Psoas muscle (tissue), 7 donors: ENCODE measurements at regions not wholly inside any gene's neighbourhood (a gene's known extent, or its start where the extent isn't known, plus 50 kb on each side); places are given as distances from the start of the nearest gene placed in this dataset.

Source experiments
- ATAC-seq, 4 donors: fragments of 200-7000 bp; cut with Tn5 transposase; one replicate each; pipeline ENCODE4 v1.9.1; 2020; ENCODE audit warnings: moderate library complexity in 3 of 4, mild to moderate bottlenecking in 2 of 4
- DNase-seq, 2 donors: peaks; one replicate each; pipeline ENCODE4 v3.0.0-alpha.2; 2020
- H3K27ac ChIP-seq: fragments of 200-600 bp; one replicate; pipeline ENCODE4 v1.8.0; 2022
- H3K27me3 ChIP-seq, 3 donors: fragments of 200-600 bp in 1 of 3; one replicate each; pipeline versions ENCODE4 v1.6.1 to v1.8.0; 2013 to 2022; ENCODE audit warnings: low read length in 2 of 3, mild to moderate bottlenecking in 2 of 3, moderate library complexity in 1 of 3; ENCODE audit not compliant: insufficient read depth in 3 of 3
- H3K36me3 ChIP-seq, 2 donors: fragments of 200-600 bp in 1 of 2; one replicate each; pipeline versions ENCODE4 v1.6.1 to v1.8.0; 2013 to 2022; ENCODE audit warnings: low read depth in 1 of 2, mild to moderate bottlenecking in 1 of 2, moderate library complexity in 1 of 2; ENCODE audit not compliant: insufficient read depth in 1 of 2
- H3K4me1 ChIP-seq: fragments of 200-600 bp; one replicate; pipeline ENCODE4 v1.8.0; 2022
- H3K4me3 ChIP-seq: fragments of 200-600 bp; one replicate; pipeline ENCODE4 v1.8.0; 2022; ENCODE audit warnings: mild to moderate bottlenecking
- H3K9me3 ChIP-seq: fragments of 200-600 bp; one replicate; pipeline ENCODE4 v1.8.0; 2022
- WGBS, 3 donors: extraction: QIAGEN DNeasy Blood & Tissue Kit; methylation state at CpG; one replicate each; pipeline versions ENCODE4 v1.1.6 to v1.1.7; 2013; 5-methylcytosine and 5-hydroxymethylcytosine counted together
- intact Hi-C, 2 donors: fragments of 100-400 bp; cut with DNase I; formaldehyde crosslinking; loops; one replicate each; pipeline versions ENCODE4 v1.11.0 to v1.14.2; 2022
- TF ChIP-seq, protein P1 (sequence below): fragments of 200-600 bp; IDR thresholded peaks from one replicate; pipeline ENCODE4 v1.8.0; 2022; ENCODE audit warnings: antibody characterized with exemption
- donor health status: healthy with polysubstance abuse.
- donor health status: DM: no; HTN: no; CAD: no; lungs with moderate emphysema.
- donor health status: Bipolar disorder and iron deficiency.
- donor health status: healthy.
- donor health status: DM: yes; HTN: yes; CAD: no.
- donor health status: DM: no; HTN: no; CAD: no.
- donor health status: DM: yes; HTN: yes; CAD: no.

DNA sequence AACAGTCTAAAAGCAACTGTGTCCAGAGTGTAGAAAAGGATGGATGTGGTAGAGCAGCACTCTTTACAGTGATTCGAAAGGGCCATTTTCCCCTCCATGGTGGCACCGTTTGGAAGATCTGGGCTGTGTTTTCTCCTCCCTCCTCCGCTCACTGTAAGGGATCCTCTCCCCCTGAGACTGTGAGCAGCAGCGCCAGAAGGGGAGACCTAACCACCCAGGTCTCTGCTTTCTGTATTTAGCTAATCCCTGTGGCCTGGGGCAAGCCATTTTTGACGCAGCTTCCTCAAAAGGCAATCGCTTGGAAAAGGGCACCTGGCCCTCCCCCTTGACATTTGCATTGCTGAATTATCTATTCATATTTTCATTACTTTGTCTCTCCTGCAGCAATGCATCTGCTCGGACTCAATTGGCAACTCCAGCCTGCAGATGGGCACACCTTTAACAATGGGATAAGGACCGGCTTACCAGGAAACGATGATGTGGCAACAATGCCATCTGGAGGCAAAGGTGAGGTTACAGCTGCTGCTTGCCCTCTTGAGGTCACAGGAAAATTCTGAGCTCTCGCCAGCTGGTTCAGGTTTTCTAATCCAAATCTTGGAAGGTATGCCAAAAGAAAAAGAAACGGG is 244.3 kb upstream of the WWC1 start:
- Histone ChIP-seq H3K36me3 (no peaks in the 10 kb centered on the region), H3K27me3 (peaks cover 0 to 6% (median 0%) of the 10 kb centered on the region in 3 donors), H3K4me3 (no peak overlapping the region), H3K4me1 (no peaks in the 10 kb centered on the region), H3K27ac (no peak overlapping the region), H3K9me3 (no peaks in the 10 kb centered on the region)
- 22 to 26% (median 26%) methylated on average over 11 of the region's 11 CpGs for WGBS, 3 donors
- ATAC-seq = no peak
- TF ChIP-seq, protein P1, sequence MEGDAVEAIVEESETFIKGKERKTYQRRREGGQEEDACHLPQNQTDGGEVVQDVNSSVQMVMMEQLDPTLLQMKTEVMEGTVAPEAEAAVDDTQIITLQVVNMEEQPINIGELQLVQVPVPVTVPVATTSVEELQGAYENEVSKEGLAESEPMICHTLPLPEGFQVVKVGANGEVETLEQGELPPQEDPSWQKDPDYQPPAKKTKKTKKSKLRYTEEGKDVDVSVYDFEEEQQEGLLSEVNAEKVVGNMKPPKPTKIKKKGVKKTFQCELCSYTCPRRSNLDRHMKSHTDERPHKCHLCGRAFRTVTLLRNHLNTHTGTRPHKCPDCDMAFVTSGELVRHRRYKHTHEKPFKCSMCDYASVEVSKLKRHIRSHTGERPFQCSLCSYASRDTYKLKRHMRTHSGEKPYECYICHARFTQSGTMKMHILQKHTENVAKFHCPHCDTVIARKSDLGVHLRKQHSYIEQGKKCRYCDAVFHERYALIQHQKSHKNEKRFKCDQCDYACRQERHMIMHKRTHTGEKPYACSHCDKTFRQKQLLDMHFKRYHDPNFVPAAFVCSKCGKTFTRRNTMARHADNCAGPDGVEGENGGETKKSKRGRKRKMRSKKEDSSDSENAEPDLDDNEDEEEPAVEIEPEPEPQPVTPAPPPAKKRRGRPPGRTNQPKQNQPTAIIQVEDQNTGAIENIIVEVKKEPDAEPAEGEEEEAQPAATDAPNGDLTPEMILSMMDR = no peak
- intact Hi-C loops = no loop called here
- DNase-seq = no peak

DNA sequence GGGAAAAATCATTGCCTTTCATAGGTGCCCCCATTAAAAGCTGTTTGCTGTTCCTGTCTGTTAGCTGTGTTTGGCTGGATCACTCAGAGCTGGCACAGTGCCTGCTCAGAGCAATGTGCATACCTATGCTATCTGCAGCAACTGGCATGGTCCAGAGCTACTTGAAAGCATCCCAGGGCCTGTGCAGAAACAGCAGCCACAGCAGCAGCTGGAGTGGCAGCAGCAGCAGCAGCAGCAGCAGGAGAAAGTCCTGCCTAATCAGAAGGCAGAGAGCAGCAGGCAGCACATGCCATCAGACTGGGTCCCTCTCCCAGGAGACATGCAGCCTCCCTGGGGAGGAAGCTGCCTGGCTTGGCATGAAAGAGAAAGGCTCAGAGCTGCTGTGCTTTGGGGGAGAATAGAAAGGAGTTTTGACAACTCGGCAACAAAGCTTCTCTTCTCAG is 243.8 kb upstream of the WWC1 start:
- Histone ChIP-seq H3K27me3 (peaks cover 0 to 6% (median 0%) of the 10 kb centered on the region in 3 donors), H3K4me1 (no peaks in the 10 kb centered on the region), H3K4me3 (no peak overlapping the region), H3K27ac (no peak overlapping the region), H3K36me3 (no peaks in the 10 kb centered on the region), H3K9me3 (no peaks in the 10 kb centered on the region)
- ATAC-seq = no peak
- TF ChIP-seq, protein P1 = no peak
- intact Hi-C loops = no loop called here
- 14 to 19% (median 17%) methylated on average over 1 of the region's 1 CpG for WGBS, 3 donors
- DNase-seq = no peak

DNA sequence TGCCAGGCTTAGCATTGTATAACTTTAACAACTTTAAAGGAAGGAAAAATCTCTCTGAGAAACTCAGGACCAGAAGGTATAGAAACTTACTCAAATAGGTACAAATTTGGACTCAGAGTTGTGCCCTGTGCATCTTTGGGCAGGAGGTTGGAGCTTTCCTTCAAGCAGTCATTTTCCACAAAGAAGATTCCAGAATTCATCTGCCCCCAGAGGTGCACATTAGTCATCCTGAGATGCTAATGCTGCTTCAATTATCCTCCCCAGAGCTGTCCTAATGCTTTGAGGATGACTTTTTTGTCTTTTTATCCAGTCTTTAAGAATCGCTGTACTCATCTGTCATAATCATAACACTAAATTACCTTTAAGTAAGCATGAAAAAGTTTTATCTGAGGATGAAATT is 243.0 kb upstream of the WWC1 start:
- intact Hi-C loops = no loop called here
- TF ChIP-seq, protein P1 = no peak
- DNase-seq (no peak), ATAC-seq (no peak)
- Histone ChIP-seq H3K27ac (no peak overlapping the region), H3K4me1 (no peaks in the 10 kb centered on the region), H3K9me3 (no peaks in the 10 kb centered on the region), H3K4me3 (no peak overlapping the region), H3K36me3 (no peaks in the 10 kb centered on the region), H3K27me3 (peaks cover 0 to 6% (median 0%) of the 10 kb centered on the region in 3 donors)
- WGBS, 3 donors = 64 to 72% (median 65%) methylated on average over 1 of the region's 1 CpG

DNA sequence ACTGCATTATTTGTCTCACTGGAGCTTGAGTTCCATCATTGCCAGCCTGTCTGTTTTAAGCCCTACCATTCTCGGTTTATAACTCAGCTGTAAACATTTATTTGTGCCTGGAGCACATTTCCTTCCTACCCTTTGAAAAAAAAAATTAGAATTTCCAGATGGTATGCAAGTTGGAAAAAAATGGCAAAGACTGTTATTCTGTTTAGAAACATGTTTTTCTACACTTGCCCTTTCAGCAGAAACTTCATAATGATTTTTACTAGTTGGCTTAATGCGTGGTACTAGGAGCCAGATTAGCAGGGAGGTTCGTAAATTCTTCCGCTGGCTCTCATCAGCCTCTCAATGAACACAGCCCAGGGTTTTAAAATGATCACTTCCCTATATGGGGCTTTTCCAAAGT is 238.8 kb upstream of the WWC1 start:
- DNase-seq (no peak), ATAC-seq (no peak)
- Histone ChIP-seq H3K9me3 (no peaks in the 10 kb centered on the region), H3K36me3 (no peaks in the 10 kb centered on the region), H3K27ac (no peak overlapping the region), H3K4me1 (no peaks in the 10 kb centered on the region), H3K4me3 (no peak overlapping the region), H3K27me3 (peaks cover 0 to 6% (median 0%) of the 10 kb centered on the region in 3 donors)
- intact Hi-C loops = no loop called here
- WGBS, 3 donors = 61 to 65% (median 62%) methylated on average over 4 of the region's 4 CpGs
- TF ChIP-seq, protein P1 = no peak

DNA sequence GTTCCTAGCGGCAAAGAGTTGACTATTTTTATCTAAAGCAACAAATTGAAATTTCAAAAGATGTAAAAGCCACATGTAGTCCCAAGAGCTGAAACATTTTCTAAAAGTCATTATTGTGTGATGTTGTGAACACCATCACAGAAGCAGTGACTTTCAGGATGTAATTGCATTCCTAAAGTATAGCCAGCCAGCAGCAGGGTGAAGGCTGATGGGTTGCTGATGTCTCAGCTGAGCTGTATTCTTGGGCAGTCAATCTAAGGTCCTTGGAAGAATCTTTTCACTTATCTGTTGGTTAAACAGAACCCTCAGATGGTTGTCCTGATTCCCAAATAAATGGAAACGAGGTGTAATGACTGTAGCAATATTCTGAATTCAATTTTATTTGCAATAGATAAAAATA is 237.4 kb upstream of the WWC1 start:
- TF ChIP-seq, protein P1 = no peak
- WGBS, 3 donors = 68 to 73% (median 69%) methylated on average over 2 of the region's 2 CpGs
- no peak for DNase-seq

More for the DNA sequence above, 237.4 kb upstream of the WWC1 start:
- Histone ChIP-seq H3K9me3 (no peaks in the 10 kb centered on the region), H3K27me3 (peaks cover 0 to 6% (median 0%) of the 10 kb centered on the region in 3 donors), H3K4me1 (no peaks in the 10 kb centered on the region), H3K4me3 (no peak overlapping the region), H3K27ac (no peak overlapping the region), H3K36me3 (no peaks in the 10 kb centered on the region)
- ATAC-seq = no peak
- intact Hi-C loops = no loop called here
